Gastroesophageal sphincter (tissue), 3 donors: ENCODE measurements at regions not wholly inside any gene's neighbourhood (a gene's known extent, or its start where the extent isn't known, plus 50 kb on each side); places are given as distances from the start of the nearest gene placed in this dataset.

ENCODE experiments used
- POLR2A ChIP-seq, 2 donors: fragments of 450-650 bp; IDR thresholded peaks; one replicate each; pipeline ENCODE4 v1.6.1; 2017; ENCODE audit warnings: antibody characterized with exemption in 2 of 2, mild to moderate bottlenecking in 2 of 2, moderate library complexity in 1 of 2
- TF ChIP-seq, protein P1 (sequence below), 4 experiments: fragments of 200-600 bp in 2 of 4; fragments of 450-650 bp in 2 of 4; sonication (generic) in 1 of 4; IDR thresholded peaks; one replicate each; pipeline ENCODE4 v1.5.1; 2017 to 2019; ENCODE audit warnings: antibody characterized with exemption in 4 of 4, mild to moderate bottlenecking in 2 of 4, moderate library complexity in 2 of 4

GRCh38 chr11:82009133-82009532 is 724.5 kb downstream of the FAM181B start:
- TF ChIP-seq POLR2A (IDR thresholded peaks at IDR 0.05) = no peak
- TF ChIP-seq, protein P1, sequence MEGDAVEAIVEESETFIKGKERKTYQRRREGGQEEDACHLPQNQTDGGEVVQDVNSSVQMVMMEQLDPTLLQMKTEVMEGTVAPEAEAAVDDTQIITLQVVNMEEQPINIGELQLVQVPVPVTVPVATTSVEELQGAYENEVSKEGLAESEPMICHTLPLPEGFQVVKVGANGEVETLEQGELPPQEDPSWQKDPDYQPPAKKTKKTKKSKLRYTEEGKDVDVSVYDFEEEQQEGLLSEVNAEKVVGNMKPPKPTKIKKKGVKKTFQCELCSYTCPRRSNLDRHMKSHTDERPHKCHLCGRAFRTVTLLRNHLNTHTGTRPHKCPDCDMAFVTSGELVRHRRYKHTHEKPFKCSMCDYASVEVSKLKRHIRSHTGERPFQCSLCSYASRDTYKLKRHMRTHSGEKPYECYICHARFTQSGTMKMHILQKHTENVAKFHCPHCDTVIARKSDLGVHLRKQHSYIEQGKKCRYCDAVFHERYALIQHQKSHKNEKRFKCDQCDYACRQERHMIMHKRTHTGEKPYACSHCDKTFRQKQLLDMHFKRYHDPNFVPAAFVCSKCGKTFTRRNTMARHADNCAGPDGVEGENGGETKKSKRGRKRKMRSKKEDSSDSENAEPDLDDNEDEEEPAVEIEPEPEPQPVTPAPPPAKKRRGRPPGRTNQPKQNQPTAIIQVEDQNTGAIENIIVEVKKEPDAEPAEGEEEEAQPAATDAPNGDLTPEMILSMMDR (IDR thresholded peaks at IDR 0.05) = no peak
